Adrenal gland (tissue), 5 donors: ENCODE measurements at regions not wholly inside any gene's neighbourhood (a gene's known extent, or its start where the extent isn't known, plus 50 kb on each side); places are given as distances from the start of the nearest gene placed in this dataset.

Source experiments
- CTCF ChIP-seq, 6 experiments: fragments of 450-650 bp in 4 of 6; fragments of 200-600 bp in 2 of 6; sonication (generic) in 1 of 6; IDR thresholded peaks; 1 replicate in 5 of 6; 2 replicates in 1 of 6; pipeline versions ENCODE4 v1.5.1 to v1.8.0; 2016 to 2021; ENCODE audit warnings: antibody characterized with exemption in 6 of 6, mild to moderate bottlenecking in 2 of 6, moderate library complexity in 1 of 6
- POLR2A ChIP-seq, 2 donors: fragments of 450-650 bp; IDR thresholded peaks; one replicate each; pipeline ENCODE4 v1.6.1; 2017; ENCODE audit warnings: antibody characterized with exemption in 2 of 2, mild to moderate bottlenecking in 2 of 2, moderate library complexity in 1 of 2
- donor health status: DM: no; HTN: no; CAD: no.

GRCh38 chr14:101355284-101355683 lies 206.0 kb upstream of the DIO3 start:
- TF ChIP-seq CTCF (IDR thresholded peaks at IDR 0.05), result no peak
- no peak for TF ChIP-seq POLR2A (IDR thresholded peaks at IDR 0.05)
